ENCODE measurements at regions not wholly inside any gene's neighbourhood (a gene's known extent, or its start where the extent isn't known, plus 50 kb on each side); places are given as distances from the start of the nearest gene placed in this dataset.

DNA sequence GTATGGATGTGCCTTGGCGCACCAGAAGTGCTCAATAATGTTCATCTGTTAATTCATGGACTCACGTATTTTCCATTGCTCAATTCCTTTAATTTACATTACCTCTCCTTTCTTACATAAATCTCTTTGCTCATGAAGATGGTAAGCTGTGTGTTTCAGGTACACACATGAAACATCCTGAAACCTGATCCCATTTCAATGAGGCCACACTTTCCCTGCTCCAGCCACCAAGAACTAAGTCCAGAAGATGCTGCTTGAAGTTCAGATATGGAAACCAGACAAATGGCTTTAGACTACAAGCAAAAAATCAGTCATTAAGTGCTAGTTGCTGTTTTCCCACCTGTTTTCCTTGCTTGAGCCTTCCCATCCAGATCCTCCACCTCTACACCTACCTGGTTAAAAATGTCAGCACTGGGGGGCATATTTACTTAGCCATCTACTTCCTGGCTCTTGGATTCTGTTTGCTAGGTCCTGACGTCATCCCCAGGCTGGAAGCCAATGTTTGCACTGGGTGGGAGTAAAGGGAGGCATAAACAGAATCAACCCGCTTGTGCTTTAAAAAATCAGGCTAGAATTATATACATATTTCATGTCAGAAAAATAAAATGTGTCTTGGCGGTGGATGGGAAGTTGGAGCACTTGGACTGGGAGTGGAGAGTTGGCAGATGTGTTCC lies 309.7 kb downstream of the OSR1 start:
- Histone ChIP-seq H3K36me3 (no peaks in the 10 kb centered on the region), H3K27ac (no peak overlapping the region), H3K4me1 (ENCODE audit: insufficient read depth) (peaks cover 5% of the 10 kb centered on the region), H3K27me3 (no peaks in the 10 kb centered on the region), H3K9me3 (no peaks in the 10 kb centered on the region), H3K4me3 (no peak overlapping the region)
- DNase-seq, result peak; percentile 74 to 87 (median 81)
- WGBS, 3 donors, result 40 to 46% (median 45%) methylated on average over 5 of the region's 5 CpGs
- TF ChIP-seq CTCF (IDR thresholded peaks at IDR 0.05) (no peak), EP300 (IDR thresholded peaks at IDR 0.05) (no peak), POLR2A (IDR thresholded peaks at IDR 0.05) (no peak)
- intact Hi-C loops (cut with DNase I), result no loop called here

DNA sequence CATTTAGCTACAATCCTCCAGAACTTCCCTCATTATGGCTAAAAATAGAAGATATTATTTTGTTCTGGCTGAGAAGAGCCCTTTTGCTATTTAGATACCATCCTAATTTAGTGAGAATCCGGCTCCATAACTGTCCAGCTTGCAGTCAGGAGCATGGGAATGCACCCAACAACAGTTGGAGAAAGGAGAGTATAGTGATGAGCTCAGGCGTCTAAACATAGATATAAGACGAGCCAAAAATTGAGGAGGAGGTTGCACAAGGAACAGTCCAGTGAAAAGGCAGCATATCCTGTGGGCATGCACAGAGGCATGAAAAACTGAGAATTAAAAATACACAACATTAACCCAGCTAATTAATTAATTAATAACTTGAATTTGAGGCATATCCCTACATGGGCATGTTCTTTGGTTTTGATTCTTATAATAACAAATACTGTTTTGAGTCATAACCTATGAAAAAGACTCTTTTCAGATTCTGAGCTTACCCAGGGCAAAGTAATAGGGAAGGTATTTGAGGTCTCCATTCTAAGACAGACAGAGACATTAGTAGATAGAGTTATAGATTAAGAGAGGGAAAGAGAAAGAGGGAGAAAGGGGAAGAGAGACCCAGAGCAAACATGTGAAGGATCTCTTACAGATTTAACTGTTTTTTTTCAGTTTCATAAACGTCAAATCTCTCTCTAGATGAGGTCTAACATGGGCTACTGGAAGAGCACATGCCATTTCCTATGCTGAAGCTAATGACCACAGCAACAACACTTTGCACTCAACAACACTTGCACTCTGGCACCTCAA lies 311.2 kb downstream of the OSR1 start:
- H3K4me1 ChIP-seq (ENCODE audit: insufficient read depth), result peaks cover 6% of the 10 kb centered on the region
- no peak for DNase-seq
- H3K9me3 ChIP-seq, result no peaks in the 10 kb centered on the region
- H3K27ac ChIP-seq, result no peak overlapping the region
- no peaks in the 10 kb centered on the region for H3K27me3 ChIP-seq
- intact Hi-C loops (cut with DNase I), result no loop called here
- TF ChIP-seq POLR2A (IDR thresholded peaks at IDR 0.05) (no peak), EP300 (IDR thresholded peaks at IDR 0.05) (no peak), CTCF (IDR thresholded peaks at IDR 0.05) (no peak)
- H3K36me3 ChIP-seq, result no peaks in the 10 kb centered on the region
- H3K4me3 ChIP-seq, result no peak overlapping the region
- WGBS, 3 donors, result 21 to 33% (median 29%) methylated on average over 4 of the region's 4 CpGs

DNA sequence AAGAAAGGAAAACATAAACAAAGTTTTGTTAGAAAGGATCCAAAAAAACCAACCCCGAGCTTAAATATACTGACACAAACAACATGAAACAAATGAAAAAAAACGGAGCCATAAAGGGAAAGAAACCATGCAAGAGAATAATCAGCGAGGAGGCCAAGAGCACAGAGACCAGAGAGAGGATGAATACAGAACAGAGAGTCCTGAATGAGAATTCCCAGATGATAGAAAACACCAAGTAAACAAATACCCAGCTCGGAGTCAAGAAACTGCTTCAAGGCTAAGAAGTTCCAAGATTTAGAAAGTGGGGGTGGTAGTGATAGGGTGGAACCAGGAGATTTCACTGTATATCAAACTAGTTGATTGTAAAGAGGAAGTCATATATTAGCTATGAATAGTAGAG lies 313.3 kb downstream of the OSR1 start:
- H3K4me3 ChIP-seq, result no peak overlapping the region
- no peaks in the 10 kb centered on the region for H3K27me3 ChIP-seq
- 17 to 26% (median 21%) methylated on average over 4 of the region's 4 CpGs for WGBS, 3 donors
- no peak for DNase-seq
- no peak overlapping the region for H3K27ac ChIP-seq
- peaks cover 8% of the 10 kb centered on the region for H3K4me1 ChIP-seq (ENCODE audit: insufficient read depth)
- TF ChIP-seq POLR2A (IDR thresholded peaks at IDR 0.05), result no peak
- TF ChIP-seq EP300 (IDR thresholded peaks at IDR 0.05), result no peak
- no peak for TF ChIP-seq CTCF (IDR thresholded peaks at IDR 0.05)
- no peaks in the 10 kb centered on the region for H3K9me3 ChIP-seq
- no peaks in the 10 kb centered on the region for H3K36me3 ChIP-seq
- intact Hi-C loops (cut with DNase I), result no loop called here

DNA sequence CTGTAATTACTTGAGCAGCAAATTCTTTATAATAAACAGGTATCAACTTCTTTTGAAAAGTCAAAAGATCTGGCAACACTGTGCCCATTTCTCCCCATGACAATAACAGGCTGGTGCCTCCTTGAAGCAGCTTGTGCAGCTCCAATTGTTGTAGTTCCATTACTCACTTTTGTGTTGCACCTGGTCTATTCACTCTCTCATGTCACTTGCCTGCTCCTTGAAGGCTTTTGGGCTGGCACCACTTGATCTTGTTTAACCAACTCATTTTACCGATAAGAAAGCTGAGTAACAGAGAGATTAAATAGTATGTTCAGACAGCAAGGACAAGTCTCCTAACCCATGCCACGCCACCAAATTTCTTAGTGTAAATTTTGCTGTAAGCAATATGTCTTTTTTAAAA lies 314.5 kb downstream of the OSR1 start:
- intact Hi-C loops (cut with DNase I), result no loop called here
- Histone ChIP-seq H3K4me3 (no peak overlapping the region), H3K4me1 (ENCODE audit: insufficient read depth) (peaks cover 6% of the 10 kb centered on the region), H3K27me3 (no peaks in the 10 kb centered on the region), H3K36me3 (no peaks in the 10 kb centered on the region), H3K9me3 (no peaks in the 10 kb centered on the region), H3K27ac (no peak overlapping the region)
- TF ChIP-seq EP300 (IDR thresholded peaks at IDR 0.05), result no peak
- TF ChIP-seq POLR2A (IDR thresholded peaks at IDR 0.05), result no peak
- no peak for TF ChIP-seq CTCF (IDR thresholded peaks at IDR 0.05)
- WGBS, 3 donors, result 88 to 93% (median 91%) methylated on average over 2 of the region's 2 CpGs
- no peak for DNase-seq

All from ovary (tissue), 7 donors.